Neural progenitor cell (in vitro differentiated cells): ENCODE measurements at regions not wholly inside any gene's neighbourhood (a gene's known extent, or its start where the extent isn't known, plus 50 kb on each side); places are given as distances from the start of the nearest gene placed in this dataset.

Source experiments
- DNase-seq: peaks from one replicate; pipeline ENCODE4 v3.0.0-alpha.2; 2016; ENCODE audit warnings: low spot score
- H2AFZ ChIP-seq: fragments of 200-600 bp; sonication (generic); replicated peaks from 2 replicates; pipeline ENCODE4 v1.6.1; 2016; ENCODE audit warnings: antibody characterized with exemption
- H3F3A ChIP-seq: fragments of 200-600 bp; sonication (generic); 2 replicates; pipeline ENCODE4 v1.6.1; 2016; ENCODE audit warnings: antibody characterized with exemption, low read depth
- H3K27ac ChIP-seq: fragments of 200-600 bp; sonication (generic); 2 replicates; pipeline ENCODE4 v1.5.1; 2016; ENCODE audit warnings: mild to moderate bottlenecking
- H3K27me3 ChIP-seq: fragments of 200-600 bp; sonication (generic); 2 replicates; pipeline ENCODE4 v1.6.1; 2016; ENCODE audit warnings: mild to moderate bottlenecking, moderate library complexity
- H3K36me3 ChIP-seq: fragments of 200-600 bp; sonication (generic); 2 replicates; pipeline ENCODE4 v1.5.1; 2016
- H3K4me1 ChIP-seq: fragments of 200-600 bp; sonication (generic); 2 replicates; pipeline ENCODE4 v1.6.1; 2016; ENCODE audit warnings: mixed run types
- H3K4me2 ChIP-seq: fragments of 200-600 bp; sonication (generic); 2 replicates; pipeline ENCODE4 v1.6.1; 2016
- H3K4me3 ChIP-seq: fragments of 200-600 bp; sonication (generic); 2 replicates; pipeline ENCODE4 v1.5.1; 2016
- H3K79me2 ChIP-seq: fragments of 200-600 bp; sonication (generic); 2 replicates; pipeline ENCODE4 v1.6.1; 2016; ENCODE audit warnings: low read depth
- H3K9ac ChIP-seq: fragments of 200-600 bp; sonication (generic); 2 replicates; pipeline ENCODE4 v1.6.1; 2016
- H3K9me3 ChIP-seq: fragments of 200-600 bp; sonication (generic); 2 replicates; pipeline ENCODE4 v1.5.1; 2016; ENCODE audit warnings: low read depth
- H4K20me1 ChIP-seq: fragments of 200-600 bp; sonication (generic); 2 replicates; pipeline ENCODE4 v1.6.1; 2016; ENCODE audit warnings: low read depth
- H3K27ac Mint-ChIP-seq: 3 replicates; pipeline ENCODE4 v1.8.0; 2021; ENCODE audit warnings: mixed read lengths
- H3K27me3 Mint-ChIP-seq: 2 replicates; pipeline ENCODE4 v1.8.0; 2022; ENCODE audit warnings: low read depth, mild to moderate bottlenecking, inconsistent platforms, moderate library complexity, mixed read lengths; ENCODE audit not compliant: insufficient read depth
- H3K36me3 Mint-ChIP-seq: 3 replicates; pipeline ENCODE4 v1.8.0; 2021; ENCODE audit warnings: mixed read lengths
- H3K4me1 Mint-ChIP-seq: 3 replicates; pipeline ENCODE4 v1.8.0; 2021; ENCODE audit warnings: mixed read lengths
- H3K4me3 Mint-ChIP-seq: 3 replicates; pipeline ENCODE4 v1.8.0; 2021; ENCODE audit warnings: mild to moderate bottlenecking, moderate library complexity, mixed read lengths
- H3K9me3 Mint-ChIP-seq: 3 replicates; pipeline ENCODE4 v1.8.0; 2020; ENCODE audit warnings: mixed read lengths
- EZH2 ChIP-seq: fragments of 200-600 bp; sonication (generic); IDR thresholded peaks from 2 replicates; pipeline ENCODE4 v1.6.1; 2017; ENCODE audit warnings: antibody characterized with exemption, mild to moderate bottlenecking, moderate library complexity
- EZH2phosphoT487 ChIP-seq: fragments of 200-600 bp; sonication (generic); IDR thresholded peaks from 2 replicates; pipeline ENCODE4 v1.6.1; 2017; ENCODE audit warnings: antibody characterized with exemption
- TF ChIP-seq, protein P1 (sequence below): fragments of 200-600 bp; sonication (generic); IDR thresholded peaks from 2 replicates; pipeline ENCODE4 v1.5.1; 2017; ENCODE audit warnings: antibody characterized with exemption, mild to moderate bottlenecking

DNA sequence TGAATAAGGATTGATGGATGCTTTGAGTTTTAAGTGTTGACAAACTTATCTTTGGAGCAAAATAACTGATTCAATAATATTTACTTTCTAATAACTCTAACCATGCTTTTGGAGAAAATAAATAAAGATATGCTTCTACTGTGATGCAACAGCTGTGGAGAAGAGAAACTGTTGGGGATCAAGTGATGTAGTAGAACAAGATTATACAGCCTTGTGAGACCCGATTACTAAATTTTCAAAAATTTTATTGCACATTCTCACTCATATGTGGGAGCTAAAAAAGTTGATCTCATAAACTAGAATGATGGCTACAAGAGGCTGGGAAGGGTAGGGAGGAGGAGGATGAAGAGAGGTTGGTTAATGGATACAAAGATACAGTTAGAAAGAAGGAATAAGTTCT, 85.5 kb upstream of the OXGR1 start:
- DNase-seq, result no peak
- no peak overlapping the region for H2AFZ ChIP-seq
- Mint-ChIP-seq H3K36me3 (no peaks in the 10 kb centered on the region), H3K4me3 (no peak overlapping the region), H3K27ac (no peak overlapping the region), H3K27me3 (no peaks in the 10 kb centered on the region), H3K4me1 (no peaks in the 10 kb centered on the region), H3K9me3 (peaks cover 3% of the 10 kb centered on the region)
- H3K4me1 ChIP-seq, result no peaks in the 10 kb centered on the region
- peaks cover 4% of the 10 kb centered on the region for H3K9me3 ChIP-seq
- TF ChIP-seq EZH2 (no peak), EZH2phosphoT487 (no peak)
- TF ChIP-seq, protein P1, sequence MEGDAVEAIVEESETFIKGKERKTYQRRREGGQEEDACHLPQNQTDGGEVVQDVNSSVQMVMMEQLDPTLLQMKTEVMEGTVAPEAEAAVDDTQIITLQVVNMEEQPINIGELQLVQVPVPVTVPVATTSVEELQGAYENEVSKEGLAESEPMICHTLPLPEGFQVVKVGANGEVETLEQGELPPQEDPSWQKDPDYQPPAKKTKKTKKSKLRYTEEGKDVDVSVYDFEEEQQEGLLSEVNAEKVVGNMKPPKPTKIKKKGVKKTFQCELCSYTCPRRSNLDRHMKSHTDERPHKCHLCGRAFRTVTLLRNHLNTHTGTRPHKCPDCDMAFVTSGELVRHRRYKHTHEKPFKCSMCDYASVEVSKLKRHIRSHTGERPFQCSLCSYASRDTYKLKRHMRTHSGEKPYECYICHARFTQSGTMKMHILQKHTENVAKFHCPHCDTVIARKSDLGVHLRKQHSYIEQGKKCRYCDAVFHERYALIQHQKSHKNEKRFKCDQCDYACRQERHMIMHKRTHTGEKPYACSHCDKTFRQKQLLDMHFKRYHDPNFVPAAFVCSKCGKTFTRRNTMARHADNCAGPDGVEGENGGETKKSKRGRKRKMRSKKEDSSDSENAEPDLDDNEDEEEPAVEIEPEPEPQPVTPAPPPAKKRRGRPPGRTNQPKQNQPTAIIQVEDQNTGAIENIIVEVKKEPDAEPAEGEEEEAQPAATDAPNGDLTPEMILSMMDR, result no peak
- no peak overlapping the region for H3K4me2 ChIP-seq
- H4K20me1 ChIP-seq, result no peaks in the 10 kb centered on the region
- no peak overlapping the region for H3K27ac ChIP-seq
- no peaks in the 10 kb centered on the region for H3K27me3 ChIP-seq
- no peaks in the 10 kb centered on the region for H3K36me3 ChIP-seq
- H3K79me2 ChIP-seq, result no peaks in the 10 kb centered on the region
- no peak overlapping the region for H3K9ac ChIP-seq
- no peak overlapping the region for H3K4me3 ChIP-seq
- H3F3A ChIP-seq, result no peaks in the 10 kb centered on the region

DNA sequence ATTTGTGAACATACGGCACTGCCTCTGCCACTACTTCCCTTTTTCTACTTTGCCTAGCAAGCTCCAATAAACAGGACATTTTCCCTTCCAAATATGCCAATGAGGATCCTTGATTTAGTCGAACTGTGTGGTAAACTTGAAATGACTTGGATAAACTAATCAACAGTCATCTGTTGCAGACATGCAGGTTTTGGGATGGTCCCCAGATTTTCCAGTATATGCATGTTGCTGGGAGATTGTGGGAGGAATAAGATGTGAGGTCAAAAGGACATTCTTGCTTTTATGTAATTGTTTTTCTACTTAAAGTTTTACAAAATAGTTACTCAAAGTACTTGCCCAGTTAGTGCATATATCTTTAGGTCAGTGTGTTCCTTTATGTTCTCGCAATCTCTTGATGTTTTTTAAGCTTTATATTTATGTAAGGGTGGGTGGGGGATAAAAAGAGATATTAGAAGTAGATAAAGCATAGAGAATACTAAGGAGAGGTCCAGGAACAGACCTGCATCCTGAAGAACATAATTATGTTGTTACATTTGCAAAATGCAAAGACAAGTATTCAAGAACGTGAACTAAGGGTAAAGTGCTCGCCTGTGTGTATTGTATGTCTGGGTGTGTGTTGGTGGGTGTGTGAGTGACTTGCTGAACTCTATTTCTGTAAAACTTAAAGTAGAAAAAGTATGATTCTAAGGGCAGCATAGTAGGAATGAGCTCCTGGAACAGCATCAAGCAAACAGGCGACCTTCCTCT, 88.4 kb upstream of the OXGR1 start:
- H3K4me1 Mint-ChIP-seq, result no peaks in the 10 kb centered on the region
- Histone ChIP-seq H2AFZ (no peak overlapping the region), H4K20me1 (no peaks in the 10 kb centered on the region), H3K79me2 (no peaks in the 10 kb centered on the region), H3K27ac (no peak overlapping the region), H3K27me3 (no peaks in the 10 kb centered on the region), H3F3A (no peaks in the 10 kb centered on the region), H3K36me3 (no peaks in the 10 kb centered on the region), H3K9ac (no peak overlapping the region), H3K9me3 (no peaks in the 10 kb centered on the region), H3K4me1 (no peaks in the 10 kb centered on the region), H3K4me3 (no peak overlapping the region), H3K4me2 (no peak overlapping the region)
- TF ChIP-seq EZH2 (no peak), EZH2phosphoT487 (no peak)
- TF ChIP-seq, protein P1, result no peak
- no peaks in the 10 kb centered on the region for H3K27me3 Mint-ChIP-seq
- no peaks in the 10 kb centered on the region for H3K36me3 Mint-ChIP-seq
- H3K4me3 Mint-ChIP-seq, result no peak overlapping the region
- no peak for DNase-seq
- peaks cover 8% of the 10 kb centered on the region for H3K9me3 Mint-ChIP-seq
- H3K27ac Mint-ChIP-seq, result no peak overlapping the region

DNA sequence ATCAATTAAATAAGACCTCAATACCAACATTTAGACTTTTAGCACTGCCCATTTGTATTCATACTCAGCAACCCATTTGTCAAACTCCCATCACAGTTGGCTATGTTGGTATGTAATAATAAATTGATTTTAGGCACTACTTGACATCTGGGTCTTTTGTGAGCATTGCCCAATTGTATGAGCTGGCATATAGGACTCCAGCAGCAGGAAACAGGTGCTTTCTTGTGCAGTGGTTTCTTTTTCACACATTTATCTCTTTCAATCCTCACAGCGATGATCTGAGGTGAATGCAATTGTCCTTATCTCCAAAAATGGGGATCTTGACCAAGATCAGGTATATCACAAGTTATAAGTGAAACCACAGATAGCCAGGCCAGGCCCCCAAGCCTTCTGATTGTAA, 96.9 kb upstream of the OXGR1 start:
- TF ChIP-seq EZH2 (no peak), EZH2phosphoT487 (no peak)
- TF ChIP-seq, protein P1, result no peak
- no peaks in the 10 kb centered on the region for H3K9me3 ChIP-seq
- no peaks in the 10 kb centered on the region for H3K27me3 ChIP-seq
- no peak overlapping the region for H2AFZ ChIP-seq
- H4K20me1 ChIP-seq, result no peaks in the 10 kb centered on the region
- Mint-ChIP-seq H3K4me3 (no peak overlapping the region), H3K9me3 (peaks cover 8% of the 10 kb centered on the region), H3K27me3 (no peaks in the 10 kb centered on the region), H3K27ac (no peak overlapping the region), H3K36me3 (no peaks in the 10 kb centered on the region), H3K4me1 (no peaks in the 10 kb centered on the region)
- H3K79me2 ChIP-seq, result no peaks in the 10 kb centered on the region
- no peaks in the 10 kb centered on the region for H3F3A ChIP-seq
- H3K4me1 ChIP-seq, result no peaks in the 10 kb centered on the region
- no peak overlapping the region for H3K4me3 ChIP-seq
- no peak overlapping the region for H3K4me2 ChIP-seq
- H3K9ac ChIP-seq, result no peak overlapping the region
- H3K36me3 ChIP-seq, result no peaks in the 10 kb centered on the region
- H3K27ac ChIP-seq, result no peak overlapping the region
- no peak for DNase-seq
